GM21526 (cell line): ENCODE measurements at regions not wholly inside any gene's neighbourhood (a gene's known extent, or its start where the extent isn't known, plus 50 kb on each side); places are given as distances from the start of the nearest gene placed in this dataset.
A peak's percentile ranks its signal among the peaks of the same experiment; 100 is the strongest.

Source experiments
- ATAC-seq: cut with Tn5 transposase; IDR thresholded peaks from one replicate; pipeline ENCODE4 v1.9.1; 2021; ENCODE audit warnings: moderate library complexity; ENCODE audit not compliant: unreplicated experiment, low FRiP score

DNA sequence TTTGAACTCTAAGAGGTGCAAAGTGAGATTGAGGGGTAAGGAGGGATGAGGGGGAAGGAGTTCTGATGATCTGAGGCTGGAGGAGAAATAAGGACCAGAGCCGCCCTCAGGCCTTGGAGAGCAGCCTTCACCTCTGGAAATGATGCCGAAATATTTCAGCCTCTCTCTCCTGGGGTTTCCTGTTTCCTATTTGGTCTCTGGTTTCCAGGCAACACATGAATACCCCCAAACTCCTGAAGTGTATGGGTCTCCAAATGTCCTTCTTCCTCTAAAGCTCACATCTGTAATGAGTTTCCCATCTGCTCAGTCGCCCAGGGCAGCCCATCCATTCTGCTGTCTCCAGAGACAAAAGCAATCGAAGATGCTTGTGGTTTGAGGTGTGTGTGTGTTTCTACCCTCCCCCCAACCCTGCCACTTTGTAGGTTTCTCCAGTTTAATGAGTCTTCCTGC, 52.0 kb upstream of the FAM20B start:
- peak; percentile 30 for ATAC-seq
